ENCODE measurements at regions not wholly inside any gene's neighbourhood (a gene's known extent, or its start where the extent isn't known, plus 50 kb on each side); places are given as distances from the start of the nearest gene placed in this dataset.
"Not testable (repeated sequence)": the region's sequence is repeated elsewhere in the genome, so short reads cannot be mapped to it uniquely, and the experiment has no call there.

GRCh38 chr5:105616599-105616998, 2054.0 kb upstream of the NUDT12 start:
- Mint-ChIP-seq H3K9me3 (peaks cover 4 to 8% of the 10 kb centered on the region in 2 donors), H3K4me3 (no peak overlapping the region), H3K27ac (no peak overlapping the region), H3K27me3 (ENCODE audit: low read depth in 2 of 2) (no peaks in the 10 kb centered on the region), H3K4me1 (no peaks in the 10 kb centered on the region), H3K36me3 (no peaks in the 10 kb centered on the region)
- Histone ChIP-seq H3K36me3 (ENCODE audit: control insufficient read depth, insufficient read depth, low read length) (no peaks in the 10 kb centered on the region), H3K4me1 (ENCODE audit: control insufficient read depth, insufficient read depth, low read length) (no peaks in the 10 kb centered on the region), H3K27me3 (ENCODE audit: control insufficient read depth, insufficient read depth, low read length) (no peaks in the 10 kb centered on the region), H3K9me3 (ENCODE audit: control insufficient read depth, insufficient read depth, low read length) (no peaks in the 10 kb centered on the region), H3K4me3 (ENCODE audit: low read length) (no peak overlapping the region), H3K27ac (ENCODE audit: low read length) (no peak overlapping the region)
- TF ChIP-seq CTCF (IDR thresholded peaks at IDR 0.05): no peak
- no peak for DNase-seq
- no peak for ATAC-seq
- no CpG with 5 or more reads among the region's 2 CpGs for WGBS (ENCODE audit: insufficient coverage)
- intact Hi-C loops (cut with micrococcal nuclease): no loop called here

DNA sequence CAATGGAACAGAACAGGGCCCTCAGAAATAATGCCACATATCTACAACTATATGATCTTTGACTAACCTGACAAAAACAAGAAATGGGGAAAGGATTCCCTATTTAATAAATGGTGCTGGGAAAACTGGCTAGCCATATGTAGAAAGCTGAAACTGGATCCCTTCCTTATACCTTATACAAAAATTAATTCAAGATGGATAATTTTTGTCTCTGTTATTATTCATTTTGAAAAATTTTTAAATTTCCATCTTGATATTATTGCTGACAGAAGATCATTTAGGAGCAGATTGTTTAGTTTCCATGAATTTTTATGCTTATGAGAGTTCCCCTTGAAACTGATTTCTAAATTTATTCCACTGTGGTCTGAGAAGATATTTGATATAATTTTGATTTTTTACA, 2039.8 kb upstream of the NUDT12 start:
- H3K4me1 ChIP-seq (ENCODE audit: control insufficient read depth, insufficient read depth, low read length); intact Hi-C loops (cut with micrococcal nuclease); H3K4me1 Mint-ChIP-seq; H3K9me3 ChIP-seq (ENCODE audit: control insufficient read depth, insufficient read depth, low read length); H3K36me3 Mint-ChIP-seq; H3K27ac ChIP-seq (ENCODE audit: low read length); H3K4me3 ChIP-seq (ENCODE audit: low read length); H3K27me3 ChIP-seq (ENCODE audit: control insufficient read depth, insufficient read depth, low read length); H3K4me3 Mint-ChIP-seq; H3K27me3 Mint-ChIP-seq (ENCODE audit: low read depth in 2 of 2); H3K27ac Mint-ChIP-seq; H3K36me3 ChIP-seq (ENCODE audit: control insufficient read depth, insufficient read depth, low read length); DNase-seq; ATAC-seq: not testable (repeated sequence)
- H3K9me3 Mint-ChIP-seq: peaks cover 27 to 34% of the 10 kb centered on the region in 2 donors

- H3K27ac Mint-ChIP-seq: no peak overlapping the region
- ATAC-seq (no peak), DNase-seq (no peak)
- Histone ChIP-seq H3K4me1 (ENCODE audit: control insufficient read depth, insufficient read depth, low read length) (no peaks in the 10 kb centered on the region), H3K36me3 (ENCODE audit: control insufficient read depth, insufficient read depth, low read length) (no peaks in the 10 kb centered on the region), H3K9me3 (ENCODE audit: control insufficient read depth, insufficient read depth, low read length) (no peaks in the 10 kb centered on the region), H3K27ac (ENCODE audit: low read length) (no peak overlapping the region), H3K27me3 (ENCODE audit: control insufficient read depth, insufficient read depth, low read length) (no peaks in the 10 kb centered on the region), H3K4me3 (ENCODE audit: low read length) (no peak overlapping the region)
- TF ChIP-seq CTCF (IDR thresholded peaks at IDR 0.05): no peak
- no peaks in the 10 kb centered on the region for H3K27me3 Mint-ChIP-seq (ENCODE audit: low read depth in 2 of 2)
- H3K4me3 Mint-ChIP-seq: no peak overlapping the region
- intact Hi-C loops (cut with micrococcal nuclease): no loop called here
- peaks cover 7 to 9% of the 10 kb centered on the region in 2 donors for H3K9me3 Mint-ChIP-seq
- no peaks in the 10 kb centered on the region for H3K4me1 Mint-ChIP-seq
- WGBS (ENCODE audit: insufficient coverage): 95% methylated on average over 4 of the region's 6 CpGs
- H3K36me3 Mint-ChIP-seq: no peaks in the 10 kb centered on the region
These were observed 2030.6 kb upstream of the NUDT12 start for GRCh38 chr5:105593011-105593760.

DNA sequence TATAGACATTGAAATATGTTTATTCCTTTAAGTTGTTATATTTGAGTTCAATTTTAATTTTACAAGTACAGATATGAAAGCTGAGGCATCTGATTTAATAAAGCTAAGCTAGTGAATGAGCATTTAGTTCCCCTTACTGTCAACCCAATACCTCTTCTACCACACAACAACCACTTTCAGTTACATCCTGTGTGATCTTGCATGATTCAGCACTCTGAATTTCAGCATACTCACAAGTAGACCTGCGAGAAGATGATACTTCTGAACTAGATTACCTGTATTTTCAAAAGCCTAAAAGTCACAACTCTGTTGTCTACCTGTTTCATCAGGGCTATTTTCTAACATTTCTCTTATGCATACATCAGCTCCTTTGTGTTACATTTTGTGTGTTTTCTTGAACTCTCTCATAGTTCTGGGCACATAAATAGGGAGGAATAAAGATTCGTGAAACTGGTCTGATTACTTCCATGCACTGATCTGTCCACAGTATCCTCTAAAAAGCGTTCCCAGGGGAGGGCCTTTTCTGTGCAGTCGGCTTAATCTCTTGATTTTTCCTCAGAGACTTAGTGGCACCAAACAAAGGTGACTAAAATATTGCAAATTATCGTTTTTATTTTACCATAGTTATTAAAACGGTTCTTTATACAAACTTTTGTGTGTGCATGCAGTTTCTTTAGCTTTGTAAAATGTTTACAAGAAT, 2025.5 kb upstream of the NUDT12 start:
- intact Hi-C loops (cut with micrococcal nuclease): no loop called here
- Histone ChIP-seq H3K4me3 (ENCODE audit: low read length) (no peak overlapping the region), H3K36me3 (ENCODE audit: control insufficient read depth, insufficient read depth, low read length) (no peaks in the 10 kb centered on the region), H3K27me3 (ENCODE audit: control insufficient read depth, insufficient read depth, low read length) (no peaks in the 10 kb centered on the region), H3K4me1 (ENCODE audit: control insufficient read depth, insufficient read depth, low read length) (no peaks in the 10 kb centered on the region), H3K9me3 (ENCODE audit: control insufficient read depth, insufficient read depth, low read length) (peaks cover under 1% of the 10 kb centered on the region), H3K27ac (ENCODE audit: low read length) (no peak overlapping the region)
- no peaks in the 10 kb centered on the region for H3K36me3 Mint-ChIP-seq
- WGBS (ENCODE audit: insufficient coverage): 57% methylated on average over 4 of the region's 6 CpGs
- ATAC-seq (no peak), DNase-seq (no peak)
- H3K4me1 Mint-ChIP-seq: no peaks in the 10 kb centered on the region
- H3K27ac Mint-ChIP-seq: no peak overlapping the region
- no peak overlapping the region for H3K4me3 Mint-ChIP-seq
- TF ChIP-seq CTCF (IDR thresholded peaks at IDR 0.05): no peak
- H3K9me3 Mint-ChIP-seq: peaks cover 3 to 21% of the 10 kb centered on the region in 2 donors
- H3K27me3 Mint-ChIP-seq (ENCODE audit: low read depth in 2 of 2): no peaks in the 10 kb centered on the region

All from natural killer cell (primary cell).